NOMO-1 treated with dmso at 0.1 percent for 144 hours (cell line): ENCODE measurements at regions not wholly inside any gene's neighbourhood (a gene's known extent, or its start where the extent isn't known, plus 50 kb on each side); places are given as distances from the start of the nearest gene placed in this dataset.
"Not testable (repeated sequence)": the region's sequence is repeated elsewhere in the genome, so short reads cannot be mapped to it uniquely, and the experiment has no call there.

Source experiments
- DNase-seq: peaks from one replicate; lab custom pipeline; 2025; ENCODE audit not compliant: unreplicated experiment; lab: John Stamatoyannopoulos, UW

DNA sequence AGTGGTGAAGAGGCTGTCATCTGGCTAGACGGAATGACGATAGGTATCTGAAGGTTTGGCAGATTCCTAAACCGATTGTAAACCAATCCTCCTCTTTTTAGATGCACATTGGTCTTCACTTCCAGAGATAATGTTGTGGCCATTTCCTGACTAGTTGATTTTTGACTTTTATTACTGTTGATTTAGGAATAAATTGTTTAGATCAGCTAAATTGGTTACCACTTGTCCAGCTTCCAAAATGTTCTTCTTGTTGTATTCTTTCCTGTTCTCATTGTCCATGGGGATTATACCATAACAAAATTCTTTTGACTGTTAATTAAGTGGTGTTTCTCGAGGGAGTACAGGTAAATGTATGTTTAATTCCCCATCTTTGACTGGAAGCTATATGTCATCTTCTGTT lies 119.7 kb downstream of the MACROH2A1 start:
- DNase-seq = no peak

DNA sequence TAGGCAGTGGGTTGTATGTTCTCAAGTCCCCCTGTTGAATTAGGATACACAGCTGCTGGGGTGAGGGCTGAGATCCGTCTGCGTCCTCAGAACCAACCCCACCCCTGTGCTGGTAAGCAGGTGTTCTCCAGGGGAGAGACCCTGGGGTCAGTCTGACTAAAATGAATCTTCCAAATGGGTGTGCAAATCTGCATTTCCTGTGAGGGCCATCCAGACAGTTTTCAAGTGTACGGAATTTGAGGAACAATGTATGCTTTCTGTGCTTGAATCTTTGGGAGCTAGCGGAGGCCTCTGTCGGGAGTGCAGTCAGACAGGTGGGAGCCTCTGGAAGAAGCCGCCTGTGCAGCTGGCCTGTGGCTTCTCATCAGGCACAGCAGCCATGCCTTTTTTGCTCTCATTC lies 122.9 kb downstream of the MACROH2A1 start:
- DNase-seq = no peak

DNA sequence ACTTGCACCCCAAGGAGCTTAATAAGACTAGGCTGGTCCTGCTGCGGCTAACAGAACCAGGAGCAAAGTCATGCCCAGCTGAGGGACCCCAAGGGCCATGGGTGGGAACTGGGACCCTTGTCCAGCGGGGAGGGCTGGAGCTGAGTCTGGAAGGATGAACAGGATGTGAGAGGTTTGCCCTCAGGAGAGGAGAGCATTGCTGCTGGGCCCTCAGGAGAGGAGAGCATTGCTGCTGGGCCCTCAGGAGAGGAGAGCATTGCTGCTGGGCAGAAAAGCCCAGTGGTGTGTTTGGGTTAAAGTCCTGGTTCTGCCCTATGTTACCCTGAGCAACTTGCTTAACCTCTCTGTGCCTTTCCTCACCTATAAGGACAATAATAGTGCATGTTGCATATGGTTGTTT lies 125.8 kb downstream of the MACROH2A1 start:
- DNase-seq = no peak

DNA sequence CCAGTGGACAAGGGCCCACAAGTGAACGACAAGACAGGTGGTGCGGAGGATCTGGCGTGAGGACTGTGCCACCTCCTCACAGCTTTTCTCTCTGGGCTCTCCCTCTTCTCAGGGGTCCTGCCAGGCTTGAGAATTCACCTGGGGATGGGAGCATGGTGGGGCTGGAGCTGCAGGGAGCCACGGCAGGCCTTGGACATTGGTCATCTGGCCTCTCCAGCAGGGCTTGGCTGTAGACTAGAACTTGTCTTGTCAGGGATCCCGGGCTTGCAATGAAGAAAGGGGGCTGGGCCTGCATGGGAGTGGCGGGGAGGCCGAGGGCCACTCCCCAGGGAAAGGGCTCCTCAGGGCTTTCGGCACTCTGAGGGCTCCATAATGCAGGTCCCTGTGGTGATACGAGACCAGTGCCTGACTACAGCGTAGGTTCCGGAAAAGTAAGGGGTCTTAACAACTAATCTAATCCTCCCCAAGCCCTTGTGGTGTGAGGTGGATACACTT lies 126.7 kb downstream of the MACROH2A1 start:
- no peak for DNase-seq

DNA sequence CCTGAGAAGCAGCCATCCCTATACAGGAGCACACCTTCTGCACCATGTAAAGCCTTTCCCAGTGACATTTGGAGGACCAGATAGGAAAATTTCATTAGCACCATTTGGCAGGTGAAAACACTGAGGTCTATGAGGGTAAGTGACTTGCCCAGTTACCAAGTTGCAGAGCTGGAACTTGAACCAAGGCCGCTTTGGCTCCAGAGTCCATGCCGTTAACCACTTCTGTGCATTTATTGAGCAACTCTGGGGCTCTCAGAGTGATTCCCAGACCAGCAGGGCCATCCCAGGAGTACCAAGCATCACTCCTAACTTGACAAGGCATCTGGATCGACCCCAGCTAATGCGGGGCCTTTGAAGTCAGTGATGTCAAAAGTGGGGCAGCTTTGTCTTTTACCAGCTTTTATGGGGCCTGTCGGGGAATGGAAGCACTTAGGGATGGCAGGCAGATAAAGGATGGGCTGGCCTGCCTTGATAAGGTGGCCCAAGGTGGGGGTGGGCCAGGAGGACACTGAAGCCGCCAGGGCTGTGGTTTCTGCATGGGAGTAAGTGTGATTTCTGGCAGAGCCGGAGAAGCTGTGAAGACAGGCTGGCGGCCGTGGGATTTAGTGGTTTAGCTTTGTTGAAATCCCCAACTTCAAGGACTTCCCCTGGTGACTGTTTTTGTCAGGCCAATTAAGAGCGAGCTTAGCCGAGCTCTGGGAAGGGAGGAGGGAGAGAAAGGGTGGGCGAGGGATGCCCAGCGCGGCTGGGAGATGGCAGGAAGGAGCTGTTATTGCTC lies 127.3 kb downstream of the MACROH2A1 start:
- no peak for DNase-seq

DNA sequence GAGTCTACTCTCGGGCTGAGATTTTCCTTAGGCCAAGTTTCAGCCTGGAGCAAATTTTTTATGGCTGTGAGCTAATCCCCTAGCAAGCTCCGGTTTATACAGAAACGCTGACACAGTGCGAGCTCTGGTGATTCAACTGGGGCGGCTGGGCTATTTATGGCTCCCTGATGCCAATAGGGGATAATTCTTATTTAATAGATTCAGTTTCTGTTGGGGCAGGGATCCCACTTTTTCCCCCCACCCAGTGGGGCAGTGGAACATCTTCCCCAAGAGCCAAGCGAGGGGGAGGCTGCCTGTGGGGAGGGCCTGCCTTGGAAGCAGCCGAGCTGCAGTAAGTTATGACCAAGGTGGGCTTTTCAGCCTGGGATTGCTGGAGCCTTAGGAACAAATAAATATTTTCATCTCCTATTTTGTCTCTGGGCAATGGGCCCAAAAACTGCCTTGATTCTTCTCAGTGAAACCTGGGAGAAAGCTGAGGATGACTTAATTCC lies 129.1 kb downstream of the MACROH2A1 start:
- no peak for DNase-seq

DNA sequence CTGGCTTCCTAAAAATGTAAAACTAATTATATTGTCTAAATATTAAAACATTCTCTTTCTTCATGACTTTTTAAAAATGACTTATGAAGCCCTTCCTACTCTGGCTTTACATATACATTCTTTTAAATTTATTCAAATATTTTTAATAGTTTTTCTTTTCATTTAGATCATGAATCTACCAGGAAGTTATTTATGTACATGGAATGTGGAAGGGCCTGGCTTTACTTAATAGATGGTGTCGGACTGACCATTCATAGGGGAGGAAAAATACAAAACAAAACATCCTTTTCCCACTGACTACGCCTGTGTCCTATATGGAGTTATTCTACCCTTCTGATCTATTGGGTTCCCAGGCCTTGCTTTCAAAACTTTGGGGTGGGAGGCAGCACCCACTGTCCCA lies 129.8 kb downstream of the MACROH2A1 start:
- no peak for DNase-seq

DNA sequence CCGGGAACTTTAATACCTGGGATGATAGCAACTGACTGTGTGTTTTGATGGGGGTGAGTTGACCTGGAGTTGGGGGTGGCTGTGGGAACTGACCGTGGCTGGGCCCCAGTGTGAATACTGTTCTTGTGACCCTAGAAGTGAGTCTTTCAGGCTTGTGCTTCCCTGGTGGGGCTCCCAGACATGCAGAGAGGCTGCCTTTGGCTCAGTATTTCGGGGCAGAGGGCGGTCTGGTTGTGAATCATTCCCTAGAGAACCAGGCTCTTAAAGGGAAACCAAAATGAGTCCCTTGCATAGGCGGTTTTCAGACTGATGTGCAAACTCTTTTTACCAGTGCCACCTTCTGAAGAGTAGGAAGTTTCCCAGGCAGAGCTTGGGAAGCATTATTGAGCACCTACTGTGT lies 132.1 kb downstream of the MACROH2A1 start:
- DNase-seq = no peak

DNA sequence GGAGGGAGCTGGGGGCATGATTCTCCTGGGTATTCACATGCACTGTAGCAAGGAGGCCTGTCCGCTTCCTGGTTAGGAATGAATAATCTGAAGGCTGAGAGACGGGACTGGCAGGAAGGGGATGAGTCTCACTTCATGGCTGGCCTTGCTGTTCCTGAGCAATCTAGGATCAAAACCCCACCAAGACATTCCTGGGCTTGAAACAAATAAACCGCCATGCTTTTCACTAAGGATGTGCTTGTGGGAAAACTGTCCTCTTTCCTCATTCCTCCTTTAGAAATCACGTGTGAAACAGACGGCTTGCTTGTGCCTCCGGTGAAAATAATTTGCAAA lies 132.8 kb downstream of the MACROH2A1 start:
- no peak for DNase-seq

DNA sequence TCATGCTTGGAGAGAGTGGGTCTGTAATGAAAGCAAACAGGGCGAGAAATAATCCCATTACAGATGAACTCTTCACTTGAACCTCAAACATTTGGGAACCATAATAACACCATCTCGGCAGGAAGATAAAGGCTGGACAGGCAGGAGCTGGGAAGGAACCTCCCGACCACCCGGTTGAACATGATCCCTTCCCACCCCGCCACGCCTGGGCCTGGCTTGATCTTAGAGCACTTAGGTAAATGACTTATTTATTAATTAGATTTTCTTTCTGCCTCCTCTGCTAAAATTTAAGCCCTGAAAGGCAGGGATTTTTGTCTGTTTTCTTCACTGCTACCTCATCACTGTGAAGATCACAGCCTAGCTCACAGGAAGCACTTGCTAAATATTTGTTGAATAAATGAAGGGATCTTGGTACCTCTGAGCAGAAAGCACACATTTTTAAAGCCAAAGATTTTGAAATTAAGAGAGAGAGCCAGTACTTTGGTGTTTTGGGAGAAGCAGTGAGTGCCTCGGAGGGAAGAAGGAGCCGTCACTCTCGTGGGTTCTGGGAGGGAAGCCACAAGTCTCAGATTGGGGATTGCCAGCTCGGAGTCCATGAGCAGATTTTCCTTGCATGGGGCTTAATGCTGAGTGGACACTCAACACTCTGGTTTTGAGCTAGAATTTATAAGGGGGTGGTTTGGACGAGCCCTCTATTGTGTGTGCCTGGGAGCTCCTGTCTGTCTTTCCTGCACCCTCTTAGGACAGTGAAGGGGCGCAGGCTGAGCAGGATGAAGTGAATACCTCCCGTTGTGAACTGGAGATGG lies 133.3 kb downstream of the MACROH2A1 start:
- DNase-seq = no peak

DNA sequence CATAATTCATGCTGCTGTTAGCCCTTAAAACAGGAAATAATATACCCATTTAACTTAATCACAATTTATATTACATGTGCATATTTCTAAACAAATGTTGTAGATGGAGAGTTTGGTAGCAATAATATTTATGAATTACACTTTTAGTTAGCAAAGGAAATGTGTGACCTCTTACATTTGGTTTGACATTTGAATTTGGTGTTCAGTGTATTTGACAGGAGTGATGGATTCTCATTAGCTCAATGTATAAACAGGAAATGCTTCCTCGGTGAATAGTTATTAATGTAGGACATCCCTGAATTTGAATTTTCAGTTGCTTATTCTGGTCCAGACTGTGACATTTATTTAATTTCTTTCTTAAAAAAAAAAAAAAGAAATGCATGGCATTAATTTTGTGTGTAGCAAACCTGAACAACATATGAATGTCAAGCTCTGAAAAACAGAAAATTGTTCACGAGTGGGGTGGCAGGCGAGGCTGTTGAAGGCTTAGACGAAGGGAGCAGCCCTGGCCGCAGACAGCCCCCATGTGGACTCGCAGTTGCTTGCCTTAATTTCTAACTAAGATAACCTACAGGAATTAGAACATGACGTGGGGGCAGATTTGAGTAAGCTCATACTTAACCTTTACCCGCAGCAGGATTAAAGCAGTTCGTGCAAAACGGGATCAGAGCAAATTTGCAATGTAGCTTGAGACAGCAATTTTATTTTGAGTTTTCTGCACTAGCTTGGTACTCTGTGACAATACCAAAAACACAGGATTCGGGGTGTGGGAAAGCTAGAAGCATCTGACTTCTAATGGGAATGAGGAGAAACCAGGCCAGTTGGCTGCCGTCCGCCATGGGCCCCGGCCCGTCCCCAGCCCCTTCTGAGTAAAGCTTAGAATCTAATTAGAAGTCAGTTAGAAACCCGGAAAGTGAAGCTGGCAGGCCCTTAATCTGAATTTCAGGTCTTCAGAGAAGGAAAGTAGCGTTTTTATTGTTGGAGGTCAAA lies 134.3 kb downstream of the MACROH2A1 start:
- DNase-seq = no peak

DNA sequence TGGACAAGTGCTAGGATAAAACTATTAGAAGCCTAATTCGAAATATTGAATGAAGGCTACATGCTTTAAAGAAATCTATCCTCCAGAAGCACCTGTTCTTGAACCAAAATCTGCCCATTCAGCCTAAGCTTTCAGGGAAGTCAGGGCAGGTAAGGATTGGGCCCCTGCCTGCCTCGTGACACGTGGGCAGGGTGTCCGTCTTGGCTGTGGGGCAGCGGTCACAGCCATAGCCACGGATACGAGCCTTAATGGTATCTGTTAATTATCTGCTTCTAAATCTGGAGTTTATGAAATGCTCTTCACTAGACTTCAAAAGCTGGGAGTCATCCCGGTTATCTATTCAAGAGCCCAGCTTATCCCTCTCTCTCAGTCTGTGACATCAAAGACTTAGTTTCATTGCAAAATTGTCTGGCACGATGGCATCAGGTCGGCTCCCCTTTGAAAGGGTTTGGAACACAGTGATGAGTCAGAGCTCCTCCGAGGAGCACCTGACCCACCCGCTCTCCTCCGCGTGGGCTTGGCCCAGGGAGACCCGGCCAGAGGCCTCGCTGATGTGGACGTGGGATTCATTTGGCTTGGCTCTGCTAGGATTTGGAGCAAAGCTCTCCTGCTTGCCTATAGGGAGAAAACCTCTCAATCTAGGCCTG lies 135.9 kb downstream of the MACROH2A1 start:
- DNase-seq = no peak

DNA sequence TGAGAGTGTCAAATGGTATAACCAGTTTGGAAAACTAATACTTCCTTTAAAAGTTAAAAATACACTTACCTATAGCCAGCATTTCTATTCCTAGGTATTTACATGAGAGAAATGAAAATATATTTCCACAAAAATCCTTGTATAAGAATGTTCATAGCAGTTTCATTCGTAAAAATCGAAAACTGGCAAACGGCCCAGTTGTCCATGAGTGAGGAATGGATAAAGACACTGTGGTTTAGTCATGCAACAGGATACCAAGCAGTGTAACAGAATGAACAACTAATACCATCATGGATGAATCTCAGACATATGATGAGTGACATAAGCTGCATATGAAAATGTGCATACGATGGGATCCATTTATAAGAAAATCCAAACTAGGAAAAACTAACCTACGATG lies 136.7 kb downstream of the MACROH2A1 start:
- no peak for DNase-seq

DNA sequence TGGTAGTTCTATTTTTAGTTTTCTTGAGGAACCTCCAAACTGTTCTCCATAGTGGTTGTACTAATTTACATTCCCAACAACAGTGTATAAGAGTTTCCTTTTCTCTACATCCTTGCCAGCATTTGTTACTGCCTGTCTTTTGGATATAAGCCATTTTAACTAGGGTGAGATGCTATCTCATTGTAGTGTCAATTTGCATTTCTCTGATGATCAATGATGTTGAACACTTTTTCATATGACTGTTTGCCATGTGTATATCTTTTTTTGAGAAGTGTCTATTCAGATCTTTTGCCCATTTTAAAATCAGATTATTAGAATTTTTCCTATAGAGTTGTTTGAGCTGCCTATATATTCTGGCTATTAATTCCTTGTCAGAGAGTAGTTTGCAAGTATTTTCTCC lies 138.9 kb downstream of the MACROH2A1 start:
- DNase-seq = not testable (repeated sequence)

DNA sequence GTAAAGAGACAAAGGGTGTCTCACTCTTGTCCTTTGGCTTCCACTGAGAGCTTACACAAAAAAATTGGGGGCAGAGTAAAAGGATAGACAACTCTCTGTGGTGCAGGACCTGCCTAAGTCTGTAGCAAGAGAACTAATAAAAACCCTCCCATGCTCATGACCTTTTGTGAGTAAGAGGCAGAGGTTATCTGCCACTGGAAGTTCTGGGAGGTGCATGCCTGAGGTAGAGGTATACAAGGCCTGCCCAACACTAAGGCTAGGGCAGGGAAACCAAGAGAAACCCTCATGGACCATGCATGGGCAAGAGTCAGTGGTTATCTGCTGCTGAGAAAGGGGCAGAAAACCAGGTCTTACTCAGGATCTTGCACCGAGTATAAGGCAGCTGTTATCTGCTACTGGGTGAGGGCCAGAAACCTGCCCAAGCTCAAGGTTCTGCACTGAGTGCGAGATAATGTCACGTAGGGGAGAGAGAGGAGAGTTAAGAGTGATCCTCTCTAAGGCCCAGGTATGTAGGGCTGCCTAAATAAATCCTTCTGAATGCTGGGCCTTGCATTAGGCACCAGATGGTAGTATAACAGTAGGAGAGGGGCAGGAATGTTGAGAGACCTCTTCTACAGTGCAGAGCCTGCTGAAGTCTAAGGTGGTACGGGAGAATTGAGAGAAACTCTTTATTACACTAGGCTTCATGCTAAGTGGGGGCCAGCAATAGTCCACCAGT lies 143.4 kb downstream of the MACROH2A1 start:
- no peak for DNase-seq

DNA sequence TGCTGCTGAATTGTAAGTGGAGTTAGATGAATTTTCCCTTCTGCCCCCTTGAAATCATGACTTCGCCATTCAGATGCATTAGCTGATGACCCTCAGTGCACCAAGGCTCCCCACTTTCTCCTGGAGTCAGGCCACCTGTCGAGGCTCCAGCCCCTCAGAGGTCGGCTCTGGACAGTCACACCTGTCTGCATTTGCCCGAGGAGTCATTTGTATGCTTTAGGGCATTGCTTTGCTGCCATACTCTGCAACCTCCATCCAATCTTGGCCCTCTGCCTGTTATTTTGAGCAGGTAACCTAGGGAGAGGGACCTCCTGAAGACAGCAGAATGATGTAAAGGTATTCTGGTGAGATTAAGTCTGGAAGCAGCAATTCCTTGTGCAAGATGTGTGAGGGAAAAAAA lies 144.8 kb downstream of the MACROH2A1 start:
- no peak for DNase-seq

DNA sequence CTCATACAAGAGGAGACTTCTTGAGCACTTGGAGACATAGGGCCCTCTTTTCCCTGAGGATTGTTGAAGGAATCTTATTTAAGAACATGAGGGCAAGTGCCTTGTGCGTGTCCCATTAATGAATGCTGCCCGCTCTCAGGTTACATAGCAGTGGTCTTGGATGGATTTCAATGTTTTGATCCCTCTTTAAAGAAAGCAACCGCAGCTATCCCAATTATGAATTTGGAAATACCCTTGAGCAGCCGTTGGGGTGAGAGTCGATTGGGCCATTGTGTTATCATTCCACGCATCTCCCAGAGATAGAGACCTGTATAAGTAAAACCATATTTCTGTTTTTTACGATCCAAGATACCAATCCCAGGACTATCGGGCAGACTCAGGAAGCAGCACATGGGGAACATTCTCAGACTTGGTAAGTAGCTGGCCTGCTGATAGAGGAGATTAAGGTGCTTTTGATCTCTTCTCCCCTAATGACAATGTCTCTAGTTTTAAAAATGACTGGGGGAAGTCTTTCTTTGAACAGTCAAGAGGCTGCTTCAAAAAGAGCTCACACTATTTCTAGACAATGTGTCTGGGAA lies 145.3 kb downstream of the MACROH2A1 start:
- DNase-seq = no peak

DNA sequence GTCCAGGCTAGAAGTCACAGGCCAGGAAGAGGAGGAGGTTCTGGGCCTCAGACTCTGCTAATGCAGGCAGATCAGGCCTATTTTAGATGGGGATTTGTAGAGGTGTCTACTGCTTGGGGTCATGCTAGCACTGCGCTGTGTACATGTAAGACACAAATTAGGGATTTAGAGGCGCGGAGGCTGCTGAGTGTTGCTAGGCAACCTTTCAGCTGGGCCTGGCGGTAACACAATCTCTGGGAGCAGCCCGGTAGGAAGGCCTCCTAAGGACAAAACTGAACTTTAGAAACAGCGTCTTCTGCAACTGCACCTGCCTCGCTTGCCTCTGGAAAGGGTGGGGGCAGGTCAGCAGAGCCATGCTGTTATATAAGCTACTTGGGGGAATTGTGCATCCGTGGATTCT lies 147.9 kb downstream of the MACROH2A1 start:
- DNase-seq = no peak

DNA sequence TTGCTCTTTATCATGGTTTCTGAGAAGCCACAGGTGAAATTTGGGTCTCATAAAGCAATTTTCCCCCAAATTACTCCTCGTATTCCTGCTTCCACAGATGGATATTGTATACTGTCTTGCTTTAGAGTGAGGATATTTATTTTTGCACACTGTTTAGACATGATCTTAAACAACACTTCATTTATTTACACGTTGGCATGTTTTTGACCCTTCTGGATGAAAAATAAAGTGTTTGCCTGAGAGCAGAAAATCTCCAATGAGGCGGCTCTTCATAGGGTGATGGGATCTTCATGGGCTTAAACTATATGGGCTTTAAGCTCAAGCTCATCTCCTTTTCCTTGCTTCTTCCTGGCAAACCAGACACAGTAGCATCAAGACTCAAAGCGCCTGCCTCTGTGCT lies 148.4 kb downstream of the MACROH2A1 start:
- DNase-seq = no peak

DNA sequence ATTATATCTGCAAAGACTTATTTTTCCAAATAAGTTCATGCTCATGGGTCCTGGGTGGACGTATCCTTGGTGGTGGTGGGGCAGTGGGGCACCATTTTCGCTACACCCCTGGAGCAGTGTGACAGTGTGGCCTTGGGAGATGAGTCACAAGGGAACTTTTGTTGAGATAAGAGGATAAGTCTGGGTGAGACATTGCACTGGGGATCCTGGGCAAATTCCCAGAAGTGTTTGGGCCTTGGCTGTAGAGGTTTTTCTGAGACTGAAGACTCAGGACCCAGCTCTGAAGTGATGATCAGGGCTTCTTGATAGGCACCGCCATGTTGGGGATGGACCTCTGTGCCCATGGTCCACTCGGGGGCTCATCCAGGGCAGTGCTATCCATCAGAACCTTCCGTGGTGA lies 149.4 kb downstream of the MACROH2A1 start:
- no peak for DNase-seq
